H9 (cell line): ENCODE measurements at regions not wholly inside any gene's neighbourhood (a gene's known extent, or its start where the extent isn't known, plus 50 kb on each side); places are given as distances from the start of the nearest gene placed in this dataset.

Experiments
- DNase-seq: peaks from one replicate; pipeline ENCODE4 v3.0.0-alpha.2; 2017
- H2AFZ ChIP-seq: one replicate; pipeline ENCODE4 v1.6.1; 2013; ENCODE audit warnings: mild to moderate bottlenecking, low read length, control low read depth, moderate library complexity
- H2AK5ac ChIP-seq: 2 replicates; pipeline ENCODE4 v1.6.1; 2013; ENCODE audit warnings: low read length, control low read depth, mixed read lengths; ENCODE audit not compliant: insufficient read length
- H2BK120ac ChIP-seq: one replicate; pipeline ENCODE4 v1.6.1; 2013; ENCODE audit warnings: low read depth, mild to moderate bottlenecking, low read length, control low read depth, inconsistent platforms; ENCODE audit not compliant: poor library complexity, severe bottlenecking
- H2BK12ac ChIP-seq: 2 replicates; pipeline ENCODE4 v1.6.1; 2013; ENCODE audit warnings: low read length, control low read depth, mixed read lengths, low read depth; ENCODE audit not compliant: insufficient read length
- H2BK15ac ChIP-seq: 2 replicates; pipeline ENCODE4 v1.6.1; 2013; ENCODE audit warnings: low read depth, low read length, control low read depth
- H2BK20ac ChIP-seq: one replicate; pipeline ENCODE4 v1.6.1; 2013; ENCODE audit warnings: low read depth, mild to moderate bottlenecking, low read length, control low read depth, inconsistent platforms; ENCODE audit not compliant: poor library complexity, severe bottlenecking
- H2BK5ac ChIP-seq: 2 replicates; pipeline ENCODE4 v1.6.1; 2013; ENCODE audit warnings: low read length, control low read depth, mixed read lengths; ENCODE audit not compliant: insufficient read length
- H3K14ac ChIP-seq: 2 replicates; pipeline ENCODE4 v1.6.1; 2013; ENCODE audit warnings: low read length, control low read depth; ENCODE audit not compliant: insufficient read depth
- H3K18ac ChIP-seq: 2 replicates; pipeline ENCODE4 v1.6.1; 2013; ENCODE audit warnings: low read depth, mild to moderate bottlenecking, mixed read lengths, low read length, control low read depth; ENCODE audit not compliant: insufficient read length
- H3K23ac ChIP-seq: 2 replicates; pipeline ENCODE4 v1.6.1; 2013; ENCODE audit warnings: low read length, control low read depth, mixed read lengths, low read depth; ENCODE audit not compliant: insufficient read length
- H3K23me2 ChIP-seq: 2 replicates; pipeline ENCODE4 v1.6.1; 2013; ENCODE audit warnings: low read depth, mild to moderate bottlenecking, mixed read lengths, low read length, control low read depth; ENCODE audit not compliant: insufficient read length, poor library complexity, severe bottlenecking
- H3K27ac ChIP-seq: 2 replicates; pipeline ENCODE4 v1.5.1; 2013; ENCODE audit warnings: low read length, control low read depth, mixed read lengths, low read depth; ENCODE audit not compliant: insufficient read length
- H3K27me3 ChIP-seq: 2 replicates; pipeline ENCODE4 v1.6.1; 2013; ENCODE audit warnings: low read length, control low read depth, inconsistent platforms; ENCODE audit not compliant: insufficient read depth
- H3K4ac ChIP-seq: 2 replicates; pipeline ENCODE4 v1.6.1; 2013; ENCODE audit warnings: low read depth, mild to moderate bottlenecking, control low read depth, inconsistent platforms, low read length, moderate library complexity
- H3K4me1 ChIP-seq: 2 replicates; pipeline ENCODE4 v1.6.1; 2013; ENCODE audit warnings: low read length, control low read depth, inconsistent platforms; ENCODE audit not compliant: insufficient read depth
- H3K4me2 ChIP-seq: 2 replicates; pipeline ENCODE4 v1.6.1; 2013; ENCODE audit warnings: low read length, control low read depth, mixed read lengths; ENCODE audit not compliant: insufficient read length, insufficient read depth
- H3K56ac ChIP-seq: 2 replicates; pipeline ENCODE4 v1.6.1; 2013; ENCODE audit warnings: low read depth, mild to moderate bottlenecking, mixed read lengths, low read length, control low read depth; ENCODE audit not compliant: insufficient read length
- H3K79me1 ChIP-seq: 2 replicates; pipeline ENCODE4 v1.6.1; 2013; ENCODE audit warnings: low read depth, mild to moderate bottlenecking, moderate library complexity, low read length, control low read depth, inconsistent platforms; ENCODE audit not compliant: insufficient read depth, poor library complexity, severe bottlenecking
- H3K79me2 ChIP-seq: 2 replicates; pipeline ENCODE4 v1.6.1; 2013; ENCODE audit warnings: low read length, control low read depth, inconsistent platforms; ENCODE audit not compliant: insufficient read depth
- H3K9ac ChIP-seq: 2 replicates; pipeline ENCODE4 v1.6.1; 2013; ENCODE audit warnings: low read length, control low read depth, mixed read lengths; ENCODE audit not compliant: insufficient read length; ENCODE audit errors: extremely low read depth
- H3K9me3 ChIP-seq: one replicate; pipeline ENCODE4 v1.6.1; 2013; ENCODE audit warnings: low read depth, low read length, inconsistent platforms; ENCODE audit not compliant: control insufficient read depth
- H3T11ph ChIP-seq: one replicate; pipeline ENCODE4 v1.6.1; 2013; ENCODE audit warnings: mild to moderate bottlenecking, low read length, control low read depth, inconsistent platforms
- H4K20me1 ChIP-seq: one replicate; pipeline ENCODE4 v1.6.1; 2013; ENCODE audit not compliant: control insufficient read depth, insufficient read length, insufficient read depth
- H4K5ac ChIP-seq: 2 replicates; pipeline ENCODE4 v1.6.1; 2013; ENCODE audit warnings: low read depth, mild to moderate bottlenecking, mixed read lengths, low read length, control low read depth; ENCODE audit not compliant: insufficient read length
- H4K8ac ChIP-seq: replicated peaks from 2 replicates; pipeline ENCODE4 v1.6.1; 2013; ENCODE audit warnings: low read length, control low read depth, mixed read lengths, low read depth; ENCODE audit not compliant: insufficient read length
- H4K91ac ChIP-seq: 2 replicates; pipeline ENCODE4 v1.6.1; 2013; ENCODE audit warnings: low read depth, mild to moderate bottlenecking, moderate library complexity, mixed read lengths, low read length, control low read depth; ENCODE audit not compliant: insufficient read length
- H3K27ac Mint-ChIP-seq, 3 experiments: 2 replicates in 2 of 3; 3 replicates in 1 of 3; pipeline ENCODE4 v1.8.0; 2020 to 2021; ENCODE audit warnings: mixed read lengths in 3 of 3, mild to moderate bottlenecking in 1 of 3, moderate library complexity in 1 of 3
- H3K27me3 Mint-ChIP-seq: 2 replicates; pipeline ENCODE4 v1.8.0; 2021; ENCODE audit warnings: low read depth, mild to moderate bottlenecking, moderate library complexity, mixed read lengths
- H3K36me3 Mint-ChIP-seq, 3 experiments: 2 replicates in 2 of 3; 3 replicates in 1 of 3; pipeline ENCODE4 v1.8.0; 2020 to 2021; ENCODE audit warnings: low read depth in 3 of 3, mixed read lengths in 3 of 3; ENCODE audit not compliant: insufficient read depth in 1 of 3
- H3K4me1 Mint-ChIP-seq, 2 experiments: 2 replicates each; pipeline ENCODE4 v1.8.0; 2020; ENCODE audit warnings: mixed read lengths in 2 of 2
- H3K4me3 Mint-ChIP-seq, 2 experiments: 2 replicates in 1 of 2; 3 replicates in 1 of 2; pipeline ENCODE4 v1.8.0; 2020 to 2021; ENCODE audit warnings: mild to moderate bottlenecking in 2 of 2, mixed read lengths in 2 of 2, moderate library complexity in 1 of 2
- H3K9me3 Mint-ChIP-seq, 2 experiments: 2 replicates in 1 of 2; 3 replicates in 1 of 2; pipeline ENCODE4 v1.8.0; 2020; ENCODE audit warnings: mild to moderate bottlenecking in 2 of 2, mixed read lengths in 2 of 2, moderate library complexity in 1 of 2
- WGBS: extraction: QIAGEN DNeasy Blood & Tissue Kit; methylation state at CpG from one replicate; pipeline ENCODE4 v1.1.7; 2013; ENCODE audit warnings: missing lambda C conversion rate, low lambda C conversion rate, mixed read lengths; ENCODE audit not compliant: insufficient read length; ENCODE audit errors: extremely low coverage; 5-methylcytosine and 5-hydroxymethylcytosine counted together
- TF ChIP-seq, protein P1 (sequence below): fragments of 200-600 bp; sonication (generic); conservative IDR thresholded peaks from 3 replicates; pipeline ENCODE4 v1.8.0; 2021; ENCODE audit warnings: antibody characterized with exemption, mild to moderate bottlenecking

DNA sequence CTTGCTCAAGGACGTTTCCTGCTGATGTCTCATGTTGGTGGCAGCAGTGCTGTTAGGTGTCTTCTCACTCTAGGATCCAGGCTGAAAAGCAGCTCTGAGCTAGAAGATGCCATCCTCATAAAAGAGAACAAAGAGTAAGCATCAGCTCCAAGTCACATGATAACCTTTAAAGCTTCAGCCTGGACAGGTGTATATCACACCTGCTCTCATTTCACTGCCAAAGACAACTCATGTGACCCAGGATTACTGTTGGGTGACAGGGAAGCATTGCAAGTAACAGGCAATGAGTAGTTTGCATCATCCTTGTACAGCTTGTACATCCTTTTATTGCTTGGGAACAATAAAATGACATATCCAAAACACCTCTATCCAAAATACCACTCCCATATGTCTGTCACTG is 423.4 kb upstream of the DPP6 start:
- H3K27ac ChIP-seq: no peak overlapping the region
- no peak overlapping the region for H4K91ac ChIP-seq
- H2BK5ac ChIP-seq: no peak overlapping the region
- no CpG with 5 or more reads among the region's 1 CpG for WGBS
- no peak overlapping the region for H3K4ac ChIP-seq
- no peak overlapping the region for H3K56ac ChIP-seq
- no peak overlapping the region for H4K8ac ChIP-seq
- H3K4me2 ChIP-seq: no peak overlapping the region
- peaks cover 80 to 89% of the 10 kb centered on the region in 2 experiments for H3K9me3 Mint-ChIP-seq
- H3K79me1 ChIP-seq: no peaks in the 10 kb centered on the region
- no peak overlapping the region for H2AFZ ChIP-seq
- H2AK5ac ChIP-seq: no peak overlapping the region
- H3K9me3 ChIP-seq: no peaks in the 10 kb centered on the region
- H3K27me3 Mint-ChIP-seq: no peaks in the 10 kb centered on the region; the same call in 1 of the 2 replicates
- no peak overlapping the region for H3K23ac ChIP-seq
- H3K23me2 ChIP-seq: no peaks in the 10 kb centered on the region
- peaks cover 0 to 33% (median 5%) of the 10 kb centered on the region in 3 experiments; a peak in 4 of 7 replicates for H3K36me3 Mint-ChIP-seq
- no peak overlapping the region for H3K14ac ChIP-seq
- no peak for DNase-seq
- no peak overlapping the region for H2BK20ac ChIP-seq
- TF ChIP-seq, protein P1, sequence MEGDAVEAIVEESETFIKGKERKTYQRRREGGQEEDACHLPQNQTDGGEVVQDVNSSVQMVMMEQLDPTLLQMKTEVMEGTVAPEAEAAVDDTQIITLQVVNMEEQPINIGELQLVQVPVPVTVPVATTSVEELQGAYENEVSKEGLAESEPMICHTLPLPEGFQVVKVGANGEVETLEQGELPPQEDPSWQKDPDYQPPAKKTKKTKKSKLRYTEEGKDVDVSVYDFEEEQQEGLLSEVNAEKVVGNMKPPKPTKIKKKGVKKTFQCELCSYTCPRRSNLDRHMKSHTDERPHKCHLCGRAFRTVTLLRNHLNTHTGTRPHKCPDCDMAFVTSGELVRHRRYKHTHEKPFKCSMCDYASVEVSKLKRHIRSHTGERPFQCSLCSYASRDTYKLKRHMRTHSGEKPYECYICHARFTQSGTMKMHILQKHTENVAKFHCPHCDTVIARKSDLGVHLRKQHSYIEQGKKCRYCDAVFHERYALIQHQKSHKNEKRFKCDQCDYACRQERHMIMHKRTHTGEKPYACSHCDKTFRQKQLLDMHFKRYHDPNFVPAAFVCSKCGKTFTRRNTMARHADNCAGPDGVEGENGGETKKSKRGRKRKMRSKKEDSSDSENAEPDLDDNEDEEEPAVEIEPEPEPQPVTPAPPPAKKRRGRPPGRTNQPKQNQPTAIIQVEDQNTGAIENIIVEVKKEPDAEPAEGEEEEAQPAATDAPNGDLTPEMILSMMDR: no peak
- H2BK15ac ChIP-seq: no peak overlapping the region
- H4K5ac ChIP-seq: no peak overlapping the region
- no peak overlapping the region for H2BK120ac ChIP-seq
- no peaks in the 10 kb centered on the region for H3K4me1 ChIP-seq
- H3K9ac ChIP-seq: no peak overlapping the region
- no peaks in the 10 kb centered on the region for H4K20me1 ChIP-seq
- no peaks in the 10 kb centered on the region for H3K4me1 Mint-ChIP-seq
- no peaks in the 10 kb centered on the region for H3K27me3 ChIP-seq
- no peak overlapping the region for H2BK12ac ChIP-seq
- no peak overlapping the region for H3K18ac ChIP-seq
- no peak overlapping the region for H3K27ac Mint-ChIP-seq
- H3K4me3 Mint-ChIP-seq: no peak overlapping the region
- H3T11ph ChIP-seq: no peak overlapping the region
- no peaks in the 10 kb centered on the region for H3K79me2 ChIP-seq
